KMS-11 (cell line): ENCODE measurements at regions not wholly inside any gene's neighbourhood (a gene's known extent, or its start where the extent isn't known, plus 50 kb on each side); places are given as distances from the start of the nearest gene placed in this dataset.
"Not testable (repeated sequence)": the region's sequence is repeated elsewhere in the genome, so short reads cannot be mapped to it uniquely, and the experiment has no call there.

Experiments
- H2AFZ ChIP-seq: fragments of 200-600 bp; sonication (generic); 2 replicates; pipeline ENCODE4 v1.6.1; 2016; ENCODE audit warnings: antibody characterized with exemption, mixed run types, low read depth
- H3K27ac ChIP-seq: fragments of 200-600 bp; sonication (generic); 2 replicates; pipeline ENCODE4 v1.6.1; 2016; ENCODE audit warnings: mild to moderate bottlenecking, mixed run types
- H3K27me3 ChIP-seq: fragments of 200-600 bp; sonication (generic); 2 replicates; pipeline ENCODE4 v1.6.1; 2017; ENCODE audit warnings: mild to moderate bottlenecking, low read depth, mixed run types, moderate library complexity; ENCODE audit not compliant: insufficient read depth
- H3K36me3 ChIP-seq: fragments of 200-600 bp; sonication (generic); 2 replicates; pipeline ENCODE4 v1.6.1; 2017; ENCODE audit warnings: mild to moderate bottlenecking, mixed run types; ENCODE audit not compliant: insufficient read depth
- H3K4me1 ChIP-seq: fragments of 200-600 bp; sonication (generic); 2 replicates; pipeline ENCODE4 v1.6.1; 2016; ENCODE audit warnings: mild to moderate bottlenecking, low read depth, mixed run types; ENCODE audit not compliant: poor library complexity, severe bottlenecking
- H3K4me2 ChIP-seq: fragments of 200-600 bp; sonication (generic); 2 replicates; pipeline ENCODE4 v1.7.0; 2016; ENCODE audit warnings: mild to moderate bottlenecking, mixed run types
- H3K4me3 ChIP-seq: fragments of 200-600 bp; sonication (generic); IDR thresholded peaks from 2 replicates; pipeline ENCODE4 v1.6.1; 2017; ENCODE audit warnings: low read depth, low read length, mixed read lengths; ENCODE audit not compliant: insufficient read depth
- H3K79me2 ChIP-seq: fragments of 200-600 bp; sonication (generic); 2 replicates; pipeline ENCODE4 v1.6.1; 2016; ENCODE audit warnings: low read depth, mixed run types; ENCODE audit not compliant: insufficient read depth
- H3K9ac ChIP-seq: fragments of 200-600 bp; sonication (generic); 2 replicates; pipeline ENCODE4 v1.6.1; 2016; ENCODE audit warnings: mild to moderate bottlenecking, mixed run types
- H4K20me1 ChIP-seq: fragments of 200-600 bp; sonication (generic); 2 replicates; pipeline ENCODE4 v1.6.1; 2016; ENCODE audit warnings: mild to moderate bottlenecking, mixed run types; ENCODE audit not compliant: insufficient read depth
- CTCF ChIP-seq: fragments of 200-600 bp; sonication (generic); conservative IDR thresholded peaks from 2 replicates; pipeline ENCODE4 v1.6.1; 2017; ENCODE audit warnings: low read depth, mild to moderate bottlenecking, antibody characterized with exemption, low read length, moderate library complexity, mixed read lengths

GRCh38 chr1:101408212-101409042 is 171.6 kb downstream of the S1PR1 start:
- peaks cover 35% of the 10 kb centered on the region for H3K4me1 ChIP-seq
- H3K9ac ChIP-seq: no peak overlapping the region
- H3K27me3 ChIP-seq: no peaks in the 10 kb centered on the region
- no peak overlapping the region for H3K4me3 ChIP-seq
- H3K36me3 ChIP-seq: no peaks in the 10 kb centered on the region
- peak overlapping the region; percentile 8; the same call in 1 of the 2 replicates for H3K27ac ChIP-seq
- no peaks in the 10 kb centered on the region for H3K79me2 ChIP-seq
- no peak overlapping the region for H2AFZ ChIP-seq
- TF ChIP-seq CTCF: no peak
- peak overlapping the region; percentile 10; the same call in 1 of the 2 replicates for H3K4me2 ChIP-seq
- H4K20me1 ChIP-seq: no peaks in the 10 kb centered on the region

DNA sequence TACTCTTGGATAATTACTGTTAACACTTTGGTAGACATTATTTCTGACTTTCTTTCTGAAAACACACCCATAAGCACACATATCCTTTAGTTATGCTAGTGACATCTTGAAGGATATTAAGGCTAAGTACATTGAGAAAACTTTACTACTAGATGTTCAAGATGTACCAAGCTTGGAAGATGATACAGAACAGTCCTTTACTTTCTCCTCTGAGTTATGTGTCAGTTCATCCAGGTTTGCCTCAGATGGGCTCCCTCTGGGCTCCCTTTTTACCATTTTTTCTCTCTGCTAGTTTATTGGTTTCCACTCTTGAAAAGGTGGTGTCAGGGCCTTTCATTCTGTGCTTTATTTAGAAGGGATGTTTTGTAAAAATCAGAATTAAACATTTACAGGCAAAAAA is 172.3 kb downstream of the S1PR1 start:
- Histone ChIP-seq H3K27ac (no peak overlapping the region), H3K4me1 (peaks cover 35% of the 10 kb centered on the region), H3K27me3 (no peaks in the 10 kb centered on the region), H3K4me3 (no peak overlapping the region), H3K79me2 (no peaks in the 10 kb centered on the region), H3K4me2 (no peak overlapping the region), H2AFZ (no peak overlapping the region), H3K9ac (no peak overlapping the region), H4K20me1 (no peaks in the 10 kb centered on the region), H3K36me3 (no peaks in the 10 kb centered on the region)
- no peak for TF ChIP-seq CTCF

- no peak overlapping the region for H3K4me3 ChIP-seq
- H4K20me1 ChIP-seq: no peaks in the 10 kb centered on the region
- H3K4me2 ChIP-seq: no peak overlapping the region
- H3K79me2 ChIP-seq: no peaks in the 10 kb centered on the region
- H3K27me3 ChIP-seq: no peaks in the 10 kb centered on the region
- H3K4me1 ChIP-seq: peaks cover 35% of the 10 kb centered on the region
- no peak overlapping the region for H3K27ac ChIP-seq
- no peaks in the 10 kb centered on the region for H3K36me3 ChIP-seq
- no peak overlapping the region for H2AFZ ChIP-seq
- no peak overlapping the region for H3K9ac ChIP-seq
- TF ChIP-seq CTCF: no peak
Observed at GRCh38 chr1:101410048-101410878, 173.4 kb downstream of the S1PR1 start.

GRCh38 chr1:101420406-101420805 is 183.6 kb downstream of the S1PR1 start:
- no peak overlapping the region for H3K4me2 ChIP-seq

GRCh38 chr1:101428083-101428482 is 191.3 kb downstream of the S1PR1 start:
- not testable (repeated sequence) for H3K4me2 ChIP-seq, H3K9ac ChIP-seq, H3K27me3 ChIP-seq, H3K4me3 ChIP-seq, H3K36me3 ChIP-seq, H3K4me1 ChIP-seq, H2AFZ ChIP-seq, H3K27ac ChIP-seq, H3K79me2 ChIP-seq, H4K20me1 ChIP-seq

More at GRCh38 chr1:101420406-101420805, 183.6 kb downstream of the S1PR1 start:
- Histone ChIP-seq H3K27ac (no peak overlapping the region), H3K9ac (no peak overlapping the region), H3K4me1 (no peaks in the 10 kb centered on the region), H3K4me3 (no peak overlapping the region), H3K27me3 (no peaks in the 10 kb centered on the region), H3K79me2 (no peaks in the 10 kb centered on the region), H4K20me1 (no peaks in the 10 kb centered on the region), H2AFZ (no peak overlapping the region), H3K36me3 (no peaks in the 10 kb centered on the region)
- no peak for TF ChIP-seq CTCF
